ENCODE measurements at regions not wholly inside any gene's neighbourhood (a gene's known extent, or its start where the extent isn't known, plus 50 kb on each side); places are given as distances from the start of the nearest gene placed in this dataset.

DNA sequence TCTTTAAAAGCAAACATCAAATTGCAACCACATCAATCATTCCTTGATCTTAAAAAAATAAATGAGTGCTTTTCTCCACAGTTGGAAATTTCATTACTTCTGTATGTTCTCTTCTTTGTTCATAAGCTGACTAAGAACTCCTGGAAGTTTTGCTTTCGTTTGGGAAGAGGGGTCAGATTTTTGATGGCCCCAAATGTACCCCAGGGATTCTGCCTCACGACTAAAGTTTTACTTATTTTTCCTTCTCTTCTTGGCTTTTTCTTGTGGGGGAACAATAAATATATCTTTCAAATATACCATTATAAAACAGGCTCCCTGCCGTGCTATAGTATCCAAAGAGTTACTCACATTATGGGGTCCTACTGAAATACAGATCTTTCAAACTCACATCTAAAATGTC lies 215.0 kb upstream of the CDIN1 start:
- DNase-seq (no peak), ATAC-seq (no peak)
- Mint-ChIP-seq H3K27me3 (no peaks in the 10 kb centered on the region), H3K4me3 (no peak overlapping the region), H3K9me3 (no peaks in the 10 kb centered on the region), H3K27ac (no peak overlapping the region), H3K4me1 (no peaks in the 10 kb centered on the region)

DNA sequence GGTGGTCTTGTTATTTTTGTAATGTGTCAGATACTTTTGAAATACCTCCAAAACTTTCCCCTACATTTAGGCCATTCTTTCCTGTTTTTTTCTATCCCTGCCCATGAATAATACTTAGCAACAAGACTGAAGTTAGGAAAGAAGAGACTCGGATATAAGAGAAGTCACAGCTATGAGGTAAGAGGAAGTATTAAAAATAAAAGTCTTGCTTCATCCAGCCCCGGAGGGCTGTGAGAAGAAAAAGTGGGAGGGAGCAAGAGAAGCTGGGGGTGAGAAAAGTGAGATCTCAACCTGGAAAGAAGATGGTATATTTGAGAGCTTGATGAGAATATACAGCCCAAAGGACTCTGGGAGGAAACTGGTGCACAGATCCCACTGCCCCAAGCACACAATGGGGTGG lies 213.5 kb upstream of the CDIN1 start:
- DNase-seq (no peak), ATAC-seq (no peak)
- Mint-ChIP-seq H3K27ac (no peak overlapping the region), H3K4me1 (no peaks in the 10 kb centered on the region), H3K27me3 (no peaks in the 10 kb centered on the region), H3K4me3 (no peak overlapping the region), H3K9me3 (no peaks in the 10 kb centered on the region)

DNA sequence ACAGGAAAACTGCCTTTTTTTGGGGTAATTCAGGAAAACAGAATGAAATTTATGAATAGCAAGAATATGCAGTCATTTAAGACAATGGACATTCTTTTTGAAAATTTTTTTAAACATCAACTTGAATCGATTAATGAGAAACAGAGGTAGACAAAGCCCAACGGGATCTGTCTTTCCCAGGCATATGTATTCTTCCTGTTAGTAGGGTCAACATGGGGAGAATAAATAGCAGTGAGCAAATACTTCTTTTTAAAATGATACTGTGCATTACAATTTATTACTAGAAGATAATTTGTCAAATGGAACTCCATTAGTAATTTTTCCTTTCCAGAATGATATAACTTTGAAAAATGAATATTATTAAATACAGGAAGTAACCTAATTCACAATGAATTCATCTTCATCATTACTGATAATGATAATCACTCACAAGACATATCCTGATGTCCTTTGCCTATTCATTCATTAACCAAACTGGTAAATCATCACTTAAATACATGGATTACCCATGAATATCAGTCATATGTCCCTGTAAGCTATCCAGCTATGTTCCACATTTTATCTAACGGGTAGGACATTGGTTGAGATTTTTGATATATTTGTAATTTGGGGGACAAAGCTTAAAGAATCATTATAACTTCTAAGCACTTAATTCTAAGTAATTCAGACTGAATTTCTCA lies 209.2 kb upstream of the CDIN1 start:
- Mint-ChIP-seq H3K27me3 (no peaks in the 10 kb centered on the region), H3K27ac (no peak overlapping the region), H3K4me3 (no peak overlapping the region), H3K9me3 (no peaks in the 10 kb centered on the region), H3K4me1 (no peaks in the 10 kb centered on the region)
- DNase-seq (no peak), ATAC-seq (no peak)

DNA sequence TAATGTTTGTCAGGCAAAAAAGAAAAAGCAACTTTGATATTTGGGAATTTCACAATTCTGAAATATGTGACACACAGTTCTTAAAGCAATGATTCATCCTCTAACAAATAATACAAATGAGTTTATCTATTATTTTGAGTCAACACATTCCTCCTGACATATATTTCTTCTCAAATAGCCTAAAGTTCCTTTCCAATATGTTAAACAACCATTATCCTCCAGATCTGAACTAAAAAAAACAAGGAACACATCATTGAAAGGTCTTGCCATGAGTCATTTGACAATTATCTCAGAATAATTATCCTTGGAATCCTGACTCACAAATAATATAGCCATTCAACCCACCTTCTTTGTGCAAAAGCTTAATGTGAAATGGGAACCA lies 208.7 kb upstream of the CDIN1 start:
- no peaks in the 10 kb centered on the region for H3K9me3 Mint-ChIP-seq
- DNase-seq = no peak
- no peak for ATAC-seq
- no peak overlapping the region for H3K27ac Mint-ChIP-seq
- no peaks in the 10 kb centered on the region for H3K27me3 Mint-ChIP-seq
- no peak overlapping the region for H3K4me3 Mint-ChIP-seq
- H3K4me1 Mint-ChIP-seq = no peaks in the 10 kb centered on the region

DNA sequence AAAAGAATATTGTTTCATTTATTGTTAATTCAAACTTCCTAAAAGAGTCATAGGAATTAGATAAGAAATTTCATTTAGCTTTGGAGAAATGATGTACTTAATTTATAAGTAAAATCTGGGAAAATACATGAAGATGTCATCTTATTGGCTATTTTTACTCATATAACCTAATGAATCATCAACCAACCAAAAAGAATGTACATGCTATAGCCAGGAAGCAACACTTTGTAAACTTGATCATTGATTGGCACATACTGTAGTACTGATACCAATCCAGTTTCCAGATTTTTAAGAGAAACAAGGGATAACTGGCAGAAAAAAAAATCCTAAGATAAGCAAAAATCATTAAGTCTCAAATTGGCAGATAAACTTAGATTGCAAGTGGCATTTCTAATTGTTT lies 207.9 kb upstream of the CDIN1 start:
- DNase-seq = no peak
- Mint-ChIP-seq H3K27ac (no peak overlapping the region), H3K4me1 (no peaks in the 10 kb centered on the region), H3K27me3 (no peaks in the 10 kb centered on the region), H3K9me3 (no peaks in the 10 kb centered on the region), H3K4me3 (no peak overlapping the region)
- no peak for ATAC-seq

DNA sequence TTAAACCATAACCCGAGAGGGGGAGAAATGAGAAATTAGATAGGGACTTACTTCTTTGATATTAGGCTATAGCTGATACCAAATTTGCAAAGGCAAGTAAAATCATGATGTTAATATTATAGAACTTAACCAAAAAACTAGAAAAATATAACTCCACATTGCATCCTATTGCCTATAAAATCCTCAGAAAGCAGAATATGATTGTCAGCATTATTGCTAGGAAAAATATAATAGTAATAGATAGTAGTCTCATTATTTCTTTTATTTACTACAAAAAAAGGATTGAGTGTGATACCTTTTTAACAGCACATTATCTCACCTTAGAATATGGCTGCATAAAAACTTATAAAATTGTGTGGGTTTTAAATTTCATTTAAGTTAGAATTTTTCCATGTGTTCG lies 206.5 kb upstream of the CDIN1 start:
- Mint-ChIP-seq H3K27me3 (no peaks in the 10 kb centered on the region), H3K4me1 (no peaks in the 10 kb centered on the region), H3K4me3 (no peak overlapping the region), H3K9me3 (no peaks in the 10 kb centered on the region), H3K27ac (no peak overlapping the region)
- DNase-seq (no peak), ATAC-seq (no peak)

DNA sequence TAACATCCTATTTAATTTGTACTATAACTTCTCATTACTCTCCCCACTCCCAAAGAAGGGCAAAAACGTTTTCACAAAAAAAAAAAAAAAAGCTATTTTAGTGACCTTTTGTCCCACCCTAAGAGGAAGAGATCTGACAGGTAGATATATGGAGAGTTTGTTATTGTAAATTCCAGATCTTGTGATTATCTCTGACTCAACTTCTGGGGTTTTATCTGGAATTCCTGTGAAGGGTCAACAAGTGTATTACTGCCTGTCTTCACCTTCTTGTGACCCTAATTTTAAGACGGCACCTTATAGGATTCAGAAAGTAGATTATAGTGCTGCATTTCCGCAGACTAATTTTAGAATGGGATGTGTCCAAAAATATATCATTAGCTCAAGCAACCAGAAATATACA lies 205.9 kb upstream of the CDIN1 start:
- no peaks in the 10 kb centered on the region for H3K27me3 Mint-ChIP-seq
- no peak overlapping the region for H3K27ac Mint-ChIP-seq
- H3K4me1 Mint-ChIP-seq = no peaks in the 10 kb centered on the region
- no peak overlapping the region for H3K4me3 Mint-ChIP-seq
- ATAC-seq (no peak), DNase-seq (no peak)
- H3K9me3 Mint-ChIP-seq = no peaks in the 10 kb centered on the region

DNA sequence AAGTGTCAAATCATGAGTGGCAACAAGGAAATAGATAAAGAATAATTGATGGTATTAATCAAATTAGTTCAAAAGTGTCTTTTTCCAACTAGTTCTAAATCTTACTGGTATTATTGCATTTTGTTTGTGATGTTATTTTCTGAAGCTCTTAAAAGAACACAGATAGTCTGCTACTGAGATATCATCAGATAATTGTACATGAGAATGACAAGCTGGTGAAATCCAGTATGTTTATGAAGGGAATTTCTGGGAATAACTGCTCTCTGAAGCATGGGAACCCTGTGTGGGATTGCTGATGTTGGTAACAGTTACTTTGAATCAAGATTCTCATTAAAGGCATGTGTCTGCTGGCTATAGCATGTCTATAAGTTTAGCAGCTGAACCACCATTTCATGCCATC lies 190.3 kb upstream of the CDIN1 start:
- no peak for DNase-seq

DNA sequence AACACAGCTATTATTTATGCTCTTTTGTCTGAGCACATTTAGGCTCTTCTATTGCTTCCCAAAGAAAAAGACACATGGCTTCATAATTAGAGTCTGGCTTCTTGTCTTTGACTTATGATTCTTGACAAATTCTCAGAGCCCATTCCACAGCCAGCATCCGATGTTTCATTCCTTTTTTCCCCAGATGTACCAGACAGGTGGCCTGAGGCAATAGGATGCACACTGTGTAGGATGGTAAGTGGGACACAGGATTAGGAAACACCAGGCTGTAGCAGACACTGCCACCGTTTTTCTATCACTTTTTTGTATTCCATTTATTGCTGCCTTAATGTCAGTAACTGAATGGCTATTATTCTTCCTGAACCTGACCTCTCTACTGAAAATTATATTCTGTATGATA lies 188.9 kb upstream of the CDIN1 start:
- H3K4me1 Mint-ChIP-seq = no peaks in the 10 kb centered on the region
- H3K4me3 Mint-ChIP-seq = no peak overlapping the region
- H3K27me3 Mint-ChIP-seq = peaks cover 12% of the 10 kb centered on the region
- no peaks in the 10 kb centered on the region for H3K9me3 Mint-ChIP-seq
- ATAC-seq (no peak), DNase-seq (no peak)
- no peak overlapping the region for H3K27ac Mint-ChIP-seq

More for the DNA sequence above, 190.3 kb upstream of the CDIN1 start:
- no peak for ATAC-seq
- H3K27me3 Mint-ChIP-seq = peaks cover 8% of the 10 kb centered on the region
- H3K4me3 Mint-ChIP-seq = no peak overlapping the region
- H3K9me3 Mint-ChIP-seq = no peaks in the 10 kb centered on the region
- no peak overlapping the region for H3K27ac Mint-ChIP-seq
- no peaks in the 10 kb centered on the region for H3K4me1 Mint-ChIP-seq

DNA sequence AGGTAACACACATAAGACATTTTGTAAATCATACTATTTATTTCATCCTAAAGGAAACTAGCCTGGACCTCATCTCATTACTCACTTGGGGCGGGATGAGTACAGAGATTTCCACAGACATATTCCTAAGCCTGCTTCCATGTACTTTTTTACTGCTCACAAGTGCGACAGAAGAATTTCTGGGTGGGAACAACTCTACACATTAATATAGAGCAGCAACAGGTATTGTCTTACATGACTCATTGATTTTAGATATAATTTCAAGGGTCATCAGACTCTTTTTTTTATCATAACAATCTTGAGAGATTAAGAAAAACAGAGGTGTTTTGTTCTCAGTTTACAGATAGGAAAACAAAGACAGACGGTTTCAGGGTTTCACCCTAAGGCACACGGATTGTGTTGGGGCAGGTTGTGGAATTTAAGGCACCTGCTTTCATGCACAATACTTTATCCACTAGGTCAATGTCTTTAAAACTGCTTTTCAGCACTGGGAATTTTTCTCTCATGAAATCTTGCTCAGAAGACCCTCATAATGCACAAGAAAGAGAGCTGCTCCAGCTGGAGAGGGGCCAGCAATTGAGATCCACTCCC lies 186.7 kb upstream of the CDIN1 start:
- no peaks in the 10 kb centered on the region for H3K9me3 Mint-ChIP-seq
- peaks cover 6% of the 10 kb centered on the region for H3K27me3 Mint-ChIP-seq
- DNase-seq (no peak), ATAC-seq (no peak)
- no peak overlapping the region for H3K4me3 Mint-ChIP-seq
- no peak overlapping the region for H3K27ac Mint-ChIP-seq
- no peaks in the 10 kb centered on the region for H3K4me1 Mint-ChIP-seq

DNA sequence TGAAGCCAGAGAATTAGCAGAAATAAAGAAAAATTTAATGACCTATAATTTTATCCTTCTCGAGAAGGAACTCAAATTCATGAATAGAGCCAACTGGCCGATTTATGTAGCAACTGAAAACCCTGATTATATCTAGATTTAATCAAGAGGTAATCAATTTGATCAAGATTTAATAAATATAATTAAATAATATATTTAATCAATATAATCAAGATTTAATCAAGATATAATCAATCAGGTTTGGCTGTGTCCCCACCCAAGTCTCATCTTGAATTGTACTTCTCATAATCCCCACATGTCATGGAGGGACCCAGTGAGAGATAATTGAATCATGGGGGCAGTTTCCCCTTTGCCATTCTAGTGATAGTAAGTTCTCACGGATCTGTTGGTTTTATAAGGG lies 181.2 kb upstream of the CDIN1 start:
- DNase-seq (no peak), ATAC-seq (no peak)
- peaks cover 13% of the 10 kb centered on the region for H3K27me3 Mint-ChIP-seq
- H3K4me1 Mint-ChIP-seq = no peaks in the 10 kb centered on the region
- H3K4me3 Mint-ChIP-seq = no peak overlapping the region
- no peaks in the 10 kb centered on the region for H3K9me3 Mint-ChIP-seq
- H3K27ac Mint-ChIP-seq = no peak overlapping the region

DNA sequence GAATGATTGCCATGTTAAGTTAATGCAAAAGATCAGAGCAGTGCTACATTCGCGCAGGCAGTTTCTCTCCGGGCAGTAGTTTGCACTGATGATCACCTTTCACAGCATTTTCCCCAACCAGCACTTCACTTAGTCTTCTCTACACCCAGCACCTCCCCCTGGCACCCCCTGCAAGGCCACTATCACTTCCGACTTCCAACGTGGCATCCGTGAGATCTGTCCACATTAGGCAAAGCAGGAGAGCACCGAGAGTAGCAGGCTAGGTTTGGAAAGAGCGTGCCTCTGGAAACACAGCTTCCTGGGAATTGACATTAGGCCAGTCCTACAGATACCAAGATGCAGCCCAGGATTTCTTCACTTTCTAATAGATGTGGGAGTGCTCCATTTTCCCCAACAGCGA lies 180.2 kb upstream of the CDIN1 start:
- no peak for ATAC-seq
- H3K27ac Mint-ChIP-seq = no peak overlapping the region
- H3K9me3 Mint-ChIP-seq = no peaks in the 10 kb centered on the region
- H3K4me3 Mint-ChIP-seq = no peak overlapping the region
- H3K4me1 Mint-ChIP-seq = no peaks in the 10 kb centered on the region
- peaks cover 13% of the 10 kb centered on the region for H3K27me3 Mint-ChIP-seq
- DNase-seq = no peak

DNA sequence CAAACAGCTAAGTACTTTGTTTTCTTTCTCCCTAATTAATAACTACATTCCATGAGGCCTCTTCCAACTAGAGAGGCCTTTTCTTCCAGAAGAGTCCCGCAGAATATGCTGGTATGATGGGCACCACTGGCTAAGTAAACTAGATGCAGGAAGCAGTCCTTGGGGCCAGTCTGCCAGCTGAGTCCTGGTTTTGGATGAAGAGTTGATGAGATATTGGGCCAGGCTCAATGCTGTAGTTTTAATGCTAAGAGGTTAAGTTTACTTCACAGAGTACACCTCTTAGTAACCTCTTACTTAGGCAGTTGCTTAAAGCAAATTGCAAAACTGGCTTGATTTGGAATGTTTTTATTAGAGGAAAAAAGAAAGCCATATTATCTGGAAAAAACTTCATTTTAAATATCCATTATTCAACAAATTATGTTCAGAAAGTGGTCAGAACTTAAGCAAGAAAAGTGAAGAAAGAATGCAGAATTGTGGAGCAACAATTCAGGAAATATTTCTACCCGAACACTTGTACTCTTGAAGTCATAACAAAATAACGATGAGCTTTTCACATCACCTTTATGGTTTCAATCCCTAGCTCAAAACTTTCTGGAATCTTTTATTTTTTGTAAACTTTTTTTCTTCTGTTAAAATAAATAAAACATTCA lies 178.4 kb upstream of the CDIN1 start:
- DNase-seq (no peak), ATAC-seq (no peak)
- Mint-ChIP-seq H3K27ac (no peak overlapping the region), H3K27me3 (peaks cover 8% of the 10 kb centered on the region), H3K9me3 (no peaks in the 10 kb centered on the region), H3K4me3 (no peak overlapping the region), H3K4me1 (no peaks in the 10 kb centered on the region)

DNA sequence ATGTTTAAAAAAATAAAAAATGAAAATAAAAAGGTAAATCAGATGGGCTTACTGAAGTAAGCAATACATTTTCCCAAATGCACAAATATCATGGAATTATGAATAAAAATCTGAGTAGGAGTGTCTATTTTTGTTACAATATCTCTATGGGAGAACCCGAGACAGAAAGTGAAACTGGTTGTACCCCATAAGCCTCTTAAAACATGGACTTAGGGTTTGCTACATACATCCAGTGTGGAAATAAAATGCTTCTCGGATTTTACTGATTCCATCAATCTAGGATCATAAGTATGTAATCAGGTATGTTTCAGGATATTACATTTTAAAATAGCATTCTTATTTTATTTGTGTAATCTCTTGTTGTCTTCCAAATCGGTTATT lies 177.8 kb upstream of the CDIN1 start:
- Mint-ChIP-seq H3K9me3 (no peaks in the 10 kb centered on the region), H3K27me3 (peaks cover 8% of the 10 kb centered on the region), H3K27ac (no peak overlapping the region), H3K4me1 (no peaks in the 10 kb centered on the region), H3K4me3 (no peak overlapping the region)
- ATAC-seq (no peak), DNase-seq (no peak)

DNA sequence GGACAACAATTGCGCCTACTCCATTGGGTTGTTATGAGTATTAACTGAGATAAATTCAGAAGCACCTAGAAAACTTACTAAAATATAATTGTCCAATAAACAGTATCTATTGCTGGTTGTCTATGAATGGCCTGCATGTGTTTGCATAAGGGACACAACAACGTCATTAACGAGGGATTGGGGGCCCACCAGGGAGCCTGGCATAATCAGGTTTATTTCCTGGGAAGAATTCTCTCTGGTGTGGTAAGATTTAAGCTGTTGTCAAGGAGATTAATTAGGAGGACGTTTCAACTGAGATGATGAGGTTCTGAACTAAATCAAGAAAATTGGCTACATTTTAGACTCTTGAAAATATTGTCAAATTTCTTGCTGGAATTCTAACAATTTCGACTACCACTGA lies 176.1 kb upstream of the CDIN1 start:
- no peaks in the 10 kb centered on the region for H3K4me1 Mint-ChIP-seq
- H3K4me3 Mint-ChIP-seq = no peak overlapping the region
- H3K27me3 Mint-ChIP-seq = peaks cover 8% of the 10 kb centered on the region
- no peak for ATAC-seq
- no peaks in the 10 kb centered on the region for H3K9me3 Mint-ChIP-seq
- DNase-seq = no peak
- H3K27ac Mint-ChIP-seq = no peak overlapping the region

DNA sequence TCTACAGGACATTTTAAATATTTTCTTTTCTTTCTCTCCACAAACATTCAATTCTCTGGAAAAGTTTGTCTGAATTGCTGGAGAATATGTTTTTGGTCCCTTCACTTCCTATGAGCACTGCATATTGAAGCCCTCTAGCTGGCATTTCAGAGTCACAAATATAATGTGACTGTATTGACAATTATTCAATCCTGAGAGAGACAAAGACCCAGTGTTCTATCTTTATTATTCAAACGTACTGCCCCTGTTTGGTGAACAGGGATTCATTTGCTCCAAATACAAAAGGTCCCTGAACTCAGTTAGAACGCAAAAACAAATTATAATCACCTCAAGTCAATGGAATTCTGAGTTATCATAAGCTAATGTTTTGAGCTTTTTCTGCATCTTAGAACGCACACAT lies 173.1 kb upstream of the CDIN1 start:
- Mint-ChIP-seq H3K9me3 (no peaks in the 10 kb centered on the region), H3K4me3 (no peak overlapping the region), H3K27me3 (no peaks in the 10 kb centered on the region), H3K4me1 (no peaks in the 10 kb centered on the region), H3K27ac (no peak overlapping the region)
- ATAC-seq (no peak), DNase-seq (no peak)

DNA sequence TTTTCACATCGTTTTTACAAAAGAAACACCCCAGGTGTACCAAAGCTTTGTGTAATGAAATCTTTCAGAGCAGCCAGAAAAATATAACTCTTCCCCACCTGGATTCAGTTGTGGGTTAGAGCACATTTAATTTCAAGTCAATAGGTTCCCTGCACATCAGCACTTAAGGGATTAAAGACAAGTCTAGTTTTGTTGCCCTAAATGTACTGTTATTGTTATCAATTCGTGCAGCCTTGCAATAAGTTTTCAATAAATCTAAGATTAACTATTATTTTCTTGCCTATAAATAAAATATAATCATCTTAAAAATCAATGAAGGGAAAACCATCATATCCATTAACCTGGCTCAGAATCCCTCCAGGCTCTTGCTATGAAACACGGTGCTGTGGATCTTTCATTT lies 172.5 kb upstream of the CDIN1 start:
- Mint-ChIP-seq H3K27ac (no peak overlapping the region), H3K4me1 (no peaks in the 10 kb centered on the region), H3K27me3 (no peaks in the 10 kb centered on the region), H3K4me3 (no peak overlapping the region), H3K9me3 (no peaks in the 10 kb centered on the region)
- DNase-seq = no peak
- ATAC-seq = no peak
